Activated naive CD8-positive, alpha-beta T cell treated with anti-CD3 and anti-CD28 coated beads, Interleukin-2, amount 10 ng/mL, durations not matched to agents 7 days and 5 days (primary cell): ENCODE measurements at regions not wholly inside any gene's neighbourhood (a gene's known extent, or its start where the extent isn't known, plus 50 kb on each side); places are given as distances from the start of the nearest gene placed in this dataset.

ENCODE experiments used
- ATAC-seq: fragments of 150-1000 bp; cut with Tn5 transposase; one replicate; pipeline ENCODE4 v1.10.0; 2021; ENCODE audit warnings: low read depth, moderate library complexity
- POLR2A ChIA-PET: fragments of 350-600 bp; sonication (Branson Sonifier 250); formaldehyde crosslinking; loops from one replicate; lab custom pipeline; 2021; ENCODE audit warnings: antibody characterized with exemption; lab: Charles Lee
- DNase-seq: peaks from one replicate; pipeline ENCODE4 v3.0.0; 2021
- H3K27ac Mint-ChIP-seq: one replicate; pipeline ENCODE4 v1.8.0; 2022; ENCODE audit warnings: mild to moderate bottlenecking, mixed read lengths
- H3K27me3 Mint-ChIP-seq: one replicate; pipeline ENCODE4 v1.8.0; 2022; ENCODE audit warnings: mild to moderate bottlenecking, moderate library complexity, mixed read lengths
- H3K36me3 Mint-ChIP-seq: one replicate; pipeline ENCODE4 v1.8.0; 2021; ENCODE audit warnings: mild to moderate bottlenecking, mixed read lengths
- H3K4me1 Mint-ChIP-seq: one replicate; pipeline ENCODE4 v1.8.0; 2021; ENCODE audit warnings: mixed read lengths
- H3K4me3 Mint-ChIP-seq: one replicate; pipeline ENCODE4 v1.8.0; 2022; ENCODE audit warnings: mild to moderate bottlenecking, moderate library complexity, mixed read lengths
- H3K9me3 Mint-ChIP-seq: one replicate; pipeline ENCODE4 v1.8.0; 2021; ENCODE audit warnings: mixed read lengths

DNA sequence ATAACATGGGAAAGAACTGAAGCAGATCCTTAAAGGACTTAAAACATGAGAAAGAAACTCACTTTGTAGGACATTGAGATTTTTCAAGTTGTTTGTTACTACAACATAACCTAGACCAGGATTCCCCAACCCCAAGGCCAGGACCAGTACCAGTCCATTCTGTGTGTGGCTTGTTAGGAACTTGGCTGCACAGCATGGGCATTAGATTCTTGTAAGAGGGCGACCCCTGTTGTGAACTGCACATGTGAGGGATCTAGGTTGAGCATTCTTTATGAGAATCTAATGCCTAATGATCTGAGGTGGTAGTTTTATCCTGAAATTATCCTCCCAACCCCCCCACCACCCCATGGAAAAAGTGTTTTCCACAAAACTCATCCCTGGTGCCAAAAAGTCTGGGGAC is 566.1 kb downstream of the KCTD8 start:
- no peak for DNase-seq
- Mint-ChIP-seq H3K36me3 (no peaks in the 10 kb centered on the region), H3K27me3 (no peaks in the 10 kb centered on the region), H3K4me1 (no peaks in the 10 kb centered on the region), H3K9me3 (peaks cover 1% of the 10 kb centered on the region), H3K4me3 (no peak overlapping the region), H3K27ac (no peak overlapping the region)
- no peak for ATAC-seq
- POLR2A ChIA-PET, result no interaction called here

DNA sequence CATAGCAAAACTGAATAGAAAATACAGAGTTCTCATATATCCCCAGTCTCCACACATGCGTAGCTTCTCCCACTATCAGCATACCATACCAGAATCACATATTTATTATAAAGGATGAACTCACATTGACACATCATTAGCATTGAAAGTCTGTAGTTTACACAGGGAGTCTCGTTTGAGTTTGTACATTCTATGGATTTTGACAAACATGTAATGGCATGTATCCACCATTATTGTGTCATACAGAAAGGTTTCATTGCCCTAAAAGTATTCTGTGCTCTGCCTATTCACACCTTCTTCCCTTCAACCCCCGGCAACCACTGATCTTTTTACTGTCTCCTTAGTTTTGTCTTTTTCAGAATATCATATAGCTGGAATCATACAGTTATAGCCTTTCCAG is 562.4 kb downstream of the KCTD8 start:
- H3K27ac Mint-ChIP-seq, result no peak overlapping the region
- H3K4me3 Mint-ChIP-seq, result no peak overlapping the region
- no peaks in the 10 kb centered on the region for H3K27me3 Mint-ChIP-seq
- ATAC-seq (no peak), DNase-seq (no peak)
- no peaks in the 10 kb centered on the region for H3K4me1 Mint-ChIP-seq
- H3K9me3 Mint-ChIP-seq, result no peaks in the 10 kb centered on the region
- POLR2A ChIA-PET, result no interaction called here
- H3K36me3 Mint-ChIP-seq, result no peaks in the 10 kb centered on the region

DNA sequence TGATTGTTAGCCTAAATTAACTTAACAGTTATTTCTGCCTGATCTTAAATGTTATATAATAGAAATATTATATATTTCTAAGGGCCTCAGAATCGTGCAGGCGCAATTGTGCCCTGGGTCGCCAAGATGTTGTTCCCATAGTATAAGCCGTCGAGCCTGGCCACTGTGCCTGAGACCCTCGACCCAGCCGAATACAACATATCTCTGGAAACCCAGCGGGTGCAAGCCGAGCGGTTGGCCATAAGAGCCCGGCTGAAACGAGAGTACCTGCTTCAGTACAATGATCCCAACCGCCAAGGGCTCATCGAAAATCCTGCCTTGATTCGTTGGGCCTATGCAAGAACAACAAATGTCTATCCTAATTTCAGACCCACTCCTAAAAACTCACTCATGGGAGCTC is 549.8 kb downstream of the KCTD8 start:
- Mint-ChIP-seq H3K4me3 (no peak overlapping the region), H3K9me3 (peaks cover 4% of the 10 kb centered on the region), H3K27ac (no peak overlapping the region), H3K36me3 (no peaks in the 10 kb centered on the region), H3K27me3 (no peaks in the 10 kb centered on the region), H3K4me1 (no peaks in the 10 kb centered on the region)
- ATAC-seq, result no peak
- DNase-seq, result no peak
- POLR2A ChIA-PET, result no interaction called here

DNA sequence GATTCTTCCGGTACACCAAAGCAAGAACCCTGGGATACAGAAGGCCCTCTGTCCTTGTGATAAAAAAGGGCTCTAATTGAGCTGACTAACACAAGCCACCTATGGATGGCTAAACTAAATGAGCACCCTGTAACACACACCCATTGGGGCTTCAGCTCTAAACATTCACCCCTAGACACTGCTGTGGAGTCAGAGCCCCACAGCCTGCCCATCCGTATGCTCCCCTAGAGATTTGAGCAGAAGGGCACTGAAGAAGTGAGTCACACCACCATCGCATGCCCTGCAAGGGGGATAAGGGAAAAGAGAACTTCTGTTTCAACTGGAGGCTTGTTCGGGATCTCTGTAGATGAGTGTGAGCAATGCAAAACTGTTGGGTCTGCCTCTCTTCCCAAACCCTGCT is 545.2 kb downstream of the KCTD8 start:
- H3K27ac Mint-ChIP-seq, result no peak overlapping the region
- POLR2A ChIA-PET, result no interaction called here
- ATAC-seq, result no peak

DNA sequence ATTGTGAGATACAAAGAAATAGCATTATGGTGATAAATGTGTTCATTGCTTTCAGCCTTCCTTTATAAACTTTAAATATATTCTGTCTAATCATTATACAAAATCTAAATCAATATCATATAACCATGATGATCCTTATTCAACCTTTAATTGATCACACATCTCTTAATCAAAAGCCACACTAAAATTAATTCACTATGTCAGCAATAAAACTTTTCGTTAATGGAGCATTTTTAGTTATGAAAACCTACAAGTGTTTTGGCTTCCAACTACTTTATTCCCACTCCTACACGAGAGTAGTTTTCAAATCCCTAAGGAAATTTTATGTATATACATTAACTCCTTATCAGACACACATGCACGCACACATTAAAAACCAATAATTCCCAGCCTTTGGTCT is 530.2 kb downstream of the KCTD8 start:
- H3K4me3 Mint-ChIP-seq, result no peak overlapping the region
- H3K36me3 Mint-ChIP-seq, result no peaks in the 10 kb centered on the region
- DNase-seq (no peak), ATAC-seq (no peak)
- no peaks in the 10 kb centered on the region for H3K27me3 Mint-ChIP-seq
- H3K27ac Mint-ChIP-seq, result no peak overlapping the region
- POLR2A ChIA-PET, result no interaction called here
- no peaks in the 10 kb centered on the region for H3K4me1 Mint-ChIP-seq
- H3K9me3 Mint-ChIP-seq, result peaks cover 14% of the 10 kb centered on the region

More for the DNA sequence above, 545.2 kb downstream of the KCTD8 start:
- no peak for DNase-seq
- Mint-ChIP-seq H3K4me1 (no peaks in the 10 kb centered on the region), H3K36me3 (no peaks in the 10 kb centered on the region), H3K4me3 (no peak overlapping the region), H3K9me3 (no peaks in the 10 kb centered on the region), H3K27me3 (no peaks in the 10 kb centered on the region)

DNA sequence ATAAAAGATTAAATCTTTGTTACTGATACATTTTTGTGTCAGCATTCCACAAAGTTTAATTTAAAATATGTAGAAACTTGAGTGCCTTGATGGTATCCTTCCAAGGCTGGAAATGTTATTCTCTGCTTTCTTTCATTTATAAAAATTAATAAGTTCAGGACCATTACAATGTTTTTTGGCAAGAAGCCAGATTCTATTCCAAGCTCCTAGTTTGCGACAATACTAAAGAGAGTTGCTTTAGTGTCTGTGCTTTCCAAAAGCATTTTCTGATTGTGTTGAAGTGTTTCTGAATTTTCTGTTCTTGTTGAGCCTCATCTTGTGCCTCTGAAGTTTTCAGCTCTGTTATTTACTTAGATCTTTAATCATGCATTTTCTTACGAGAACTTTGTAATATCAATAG is 516.2 kb downstream of the KCTD8 start:
- Mint-ChIP-seq H3K27ac (no peak overlapping the region), H3K9me3 (peaks cover 6% of the 10 kb centered on the region), H3K4me3 (no peak overlapping the region), H3K36me3 (no peaks in the 10 kb centered on the region), H3K27me3 (no peaks in the 10 kb centered on the region), H3K4me1 (no peaks in the 10 kb centered on the region)
- ATAC-seq (no peak), DNase-seq (no peak)
- POLR2A ChIA-PET, result no interaction called here

DNA sequence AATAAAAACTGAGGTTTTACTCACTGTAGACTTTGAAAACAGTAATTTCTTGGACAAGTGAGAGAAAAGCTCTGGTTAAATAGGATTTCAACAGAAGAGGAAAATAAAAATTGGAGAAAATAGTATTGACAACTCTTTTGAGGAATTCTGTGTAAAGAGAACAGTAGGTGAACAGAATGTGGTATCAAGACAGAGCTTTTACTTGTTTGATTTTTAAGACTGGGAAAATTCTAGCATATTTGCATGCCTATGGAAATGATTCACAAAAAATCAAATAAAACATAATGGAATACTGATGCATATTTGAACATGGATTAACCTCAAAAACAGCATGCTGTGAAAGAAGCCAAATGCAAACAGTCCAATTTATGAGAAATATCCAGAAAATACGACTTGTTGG is 504.6 kb downstream of the KCTD8 start:
- POLR2A ChIA-PET, result no interaction called here
- Mint-ChIP-seq H3K9me3 (peaks cover 1% of the 10 kb centered on the region), H3K4me1 (no peaks in the 10 kb centered on the region), H3K27me3 (no peaks in the 10 kb centered on the region), H3K27ac (no peak overlapping the region), H3K36me3 (no peaks in the 10 kb centered on the region), H3K4me3 (no peak overlapping the region)
- DNase-seq, result no peak
- ATAC-seq, result no peak

DNA sequence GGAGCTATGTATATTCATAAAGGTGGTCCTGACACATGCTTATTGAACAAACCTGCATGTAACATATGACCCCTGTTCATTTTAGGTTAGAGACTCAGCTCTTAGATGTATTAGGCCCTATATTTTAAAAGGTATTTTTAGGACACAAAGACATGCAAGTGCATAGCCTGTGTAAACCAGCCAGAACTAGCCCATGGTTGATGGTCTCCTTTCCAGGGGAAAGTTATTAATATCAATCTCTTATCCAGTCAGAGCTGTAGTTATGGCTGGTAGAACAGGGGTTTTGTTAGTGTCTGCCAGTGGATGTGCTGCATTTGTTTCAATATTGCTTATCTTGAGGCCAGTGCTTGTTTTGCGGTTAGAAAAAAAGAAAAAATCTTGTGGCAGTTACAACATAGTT is 488.6 kb downstream of the KCTD8 start:
- Mint-ChIP-seq H3K4me3 (no peak overlapping the region), H3K36me3 (no peaks in the 10 kb centered on the region), H3K4me1 (no peaks in the 10 kb centered on the region), H3K27me3 (no peaks in the 10 kb centered on the region), H3K27ac (no peak overlapping the region), H3K9me3 (no peaks in the 10 kb centered on the region)
- no peak for DNase-seq
- ATAC-seq, result no peak
- POLR2A ChIA-PET, result no interaction called here

DNA sequence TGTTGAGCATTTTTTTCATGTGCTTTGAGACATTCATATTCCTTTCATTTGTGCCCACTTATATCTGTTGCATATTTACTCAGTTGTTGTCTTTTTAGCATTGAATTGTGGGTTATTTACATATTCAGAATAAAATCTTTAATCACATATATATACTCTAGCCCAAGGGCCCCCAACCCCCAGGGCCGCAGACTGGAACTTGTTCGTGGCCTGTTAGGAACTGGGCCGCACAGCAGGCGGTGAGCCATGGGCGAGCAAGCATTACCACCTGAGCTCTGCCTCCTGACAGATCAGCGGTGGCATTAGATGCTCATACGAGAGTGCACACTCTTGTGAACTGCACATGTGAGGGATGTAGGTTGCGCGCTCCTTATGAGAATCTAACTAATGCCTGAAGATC is 480.6 kb downstream of the KCTD8 start:
- H3K27me3 Mint-ChIP-seq, result no peaks in the 10 kb centered on the region

DNA sequence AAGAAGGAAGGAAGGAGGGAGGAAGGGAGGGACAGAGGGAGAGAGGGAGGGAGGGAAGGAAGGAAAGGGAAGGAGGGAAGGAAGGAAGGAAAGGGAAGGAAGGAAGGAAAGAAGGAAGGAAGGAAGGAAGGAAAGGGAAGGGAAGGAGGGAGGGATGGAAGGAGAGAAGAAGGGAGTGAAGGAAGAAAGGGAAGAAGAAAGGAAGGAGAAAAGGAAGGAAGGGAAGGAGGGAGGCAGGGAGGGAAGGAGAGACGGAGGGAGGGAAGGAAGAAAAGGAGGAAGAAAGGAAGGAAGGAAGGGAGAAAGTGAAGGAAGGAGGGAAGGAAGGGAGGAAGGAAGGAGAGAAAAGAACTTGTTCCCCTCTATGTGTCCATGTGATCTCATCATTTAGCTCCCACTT is 465.0 kb downstream of the KCTD8 start:
- POLR2A ChIA-PET, result no interaction called here
- no peaks in the 10 kb centered on the region for H3K36me3 Mint-ChIP-seq
- ATAC-seq (no peak), DNase-seq (no peak)
- H3K4me3 Mint-ChIP-seq, result no peak overlapping the region
- H3K4me1 Mint-ChIP-seq, result no peaks in the 10 kb centered on the region
- no peaks in the 10 kb centered on the region for H3K9me3 Mint-ChIP-seq
- no peak overlapping the region for H3K27ac Mint-ChIP-seq
- no peaks in the 10 kb centered on the region for H3K27me3 Mint-ChIP-seq

More for the DNA sequence above, 480.6 kb downstream of the KCTD8 start:
- ATAC-seq (no peak), DNase-seq (no peak)
- Mint-ChIP-seq H3K36me3 (no peaks in the 10 kb centered on the region), H3K27ac (no peak overlapping the region), H3K9me3 (no peaks in the 10 kb centered on the region), H3K4me3 (no peak overlapping the region), H3K4me1 (no peaks in the 10 kb centered on the region)
- POLR2A ChIA-PET, result no interaction called here

DNA sequence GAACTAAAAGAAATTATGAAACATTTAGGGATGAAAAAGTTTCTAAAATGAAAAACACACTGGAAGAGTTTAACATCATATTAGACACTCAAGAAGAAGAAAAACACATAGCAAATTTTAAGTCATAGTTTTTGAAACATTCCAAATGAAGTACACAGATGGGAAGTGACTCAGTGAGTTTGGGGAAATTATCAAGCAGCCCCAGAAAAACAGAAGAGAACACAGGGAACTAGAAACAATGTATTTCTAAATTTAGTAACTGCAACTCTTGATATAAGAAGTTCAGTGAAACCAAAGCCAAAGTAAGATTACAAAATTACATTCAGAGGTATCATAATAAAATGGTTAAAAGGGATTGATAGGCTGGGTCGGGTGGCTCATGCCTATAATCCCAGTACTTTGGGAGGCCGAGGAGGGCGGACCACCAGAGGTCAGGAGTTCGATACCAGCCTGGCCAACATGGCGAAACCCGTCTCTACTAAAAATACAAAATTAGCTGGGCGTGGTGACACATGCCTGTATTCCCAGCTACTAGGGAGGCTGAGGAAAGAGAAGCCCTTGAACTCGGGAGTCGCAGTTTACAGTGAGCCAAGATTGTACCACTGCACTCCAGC is 461.2 kb downstream of the KCTD8 start:
- H3K27me3 Mint-ChIP-seq, result no peaks in the 10 kb centered on the region
- DNase-seq, result no peak
- no peak overlapping the region for H3K4me3 Mint-ChIP-seq
- no peaks in the 10 kb centered on the region for H3K36me3 Mint-ChIP-seq
- ATAC-seq, result no peak
- H3K4me1 Mint-ChIP-seq, result no peaks in the 10 kb centered on the region
- H3K9me3 Mint-ChIP-seq, result peaks cover 2% of the 10 kb centered on the region
- no peak overlapping the region for H3K27ac Mint-ChIP-seq
- POLR2A ChIA-PET, result no interaction called here

DNA sequence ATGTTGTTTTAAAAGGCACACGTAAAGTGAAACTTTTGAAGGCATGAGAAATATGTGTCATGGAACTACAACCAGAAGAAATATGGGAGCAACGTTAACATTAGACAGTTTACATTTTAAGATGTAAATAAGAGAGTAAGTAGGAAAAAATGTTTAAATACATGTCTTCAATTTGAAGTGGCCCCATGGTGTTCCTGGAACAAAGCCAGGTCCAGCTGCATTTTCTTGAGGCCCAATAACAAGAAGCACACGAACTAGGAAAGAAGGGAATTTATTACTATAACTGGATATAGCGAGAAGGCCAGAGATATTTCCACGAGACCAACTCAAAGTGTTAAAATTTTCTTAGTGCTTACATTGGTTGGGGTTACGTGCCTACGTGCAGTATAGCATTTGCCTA is 458.1 kb downstream of the KCTD8 start:
- DNase-seq (no peak), ATAC-seq (no peak)
- Mint-ChIP-seq H3K4me3 (no peak overlapping the region), H3K36me3 (no peaks in the 10 kb centered on the region), H3K27ac (no peak overlapping the region), H3K9me3 (peaks cover 2% of the 10 kb centered on the region), H3K27me3 (no peaks in the 10 kb centered on the region), H3K4me1 (no peaks in the 10 kb centered on the region)
- POLR2A ChIA-PET, result no interaction called here

DNA sequence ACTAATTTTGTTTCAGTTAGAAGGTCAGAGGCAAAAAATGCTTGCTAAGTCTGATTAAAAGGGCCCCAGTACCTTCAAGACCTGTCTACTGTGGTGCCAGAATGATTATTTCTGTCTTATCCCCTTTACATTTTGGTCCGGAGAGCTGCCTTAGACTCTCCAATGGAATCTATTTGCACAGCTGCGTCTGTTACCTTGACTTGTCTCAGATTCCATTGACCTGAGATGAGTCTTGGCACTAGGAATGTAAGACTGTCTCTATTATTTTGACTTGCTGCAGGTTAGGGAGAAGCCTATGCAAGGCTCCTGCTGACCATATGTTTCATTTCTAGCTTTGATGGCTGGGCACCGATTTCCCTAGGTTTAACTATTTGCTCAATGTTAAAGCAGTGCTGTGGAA is 457.6 kb downstream of the KCTD8 start:
- Mint-ChIP-seq H3K27me3 (no peaks in the 10 kb centered on the region), H3K36me3 (no peaks in the 10 kb centered on the region), H3K4me1 (no peaks in the 10 kb centered on the region), H3K4me3 (no peak overlapping the region), H3K9me3 (peaks cover 2% of the 10 kb centered on the region), H3K27ac (no peak overlapping the region)
- no peak for DNase-seq
- POLR2A ChIA-PET, result no interaction called here
- ATAC-seq, result no peak

DNA sequence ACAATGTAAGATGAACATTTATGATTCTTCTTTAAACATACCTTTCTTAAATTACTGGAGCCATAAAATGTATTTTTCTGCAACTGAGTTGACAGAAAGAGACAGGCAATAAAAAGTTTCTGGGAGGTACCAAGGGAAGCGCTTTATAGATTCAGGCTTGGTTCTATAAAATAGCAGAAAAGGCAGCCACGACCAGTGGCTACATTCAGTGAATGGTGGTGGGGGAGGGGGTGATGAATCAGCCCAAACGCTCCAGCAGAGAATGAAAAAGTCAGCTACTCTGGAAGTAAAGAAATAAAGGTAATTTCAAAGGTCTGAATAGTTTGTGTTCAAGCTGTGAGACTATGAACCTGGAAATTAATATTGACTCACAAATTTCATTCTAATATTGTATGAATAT is 456.1 kb downstream of the KCTD8 start:
- peaks cover 2% of the 10 kb centered on the region for H3K9me3 Mint-ChIP-seq
- no peak overlapping the region for H3K4me3 Mint-ChIP-seq
- DNase-seq (no peak), ATAC-seq (no peak)
- POLR2A ChIA-PET, result no interaction called here
- no peaks in the 10 kb centered on the region for H3K27me3 Mint-ChIP-seq
- no peaks in the 10 kb centered on the region for H3K4me1 Mint-ChIP-seq
- H3K27ac Mint-ChIP-seq, result no peak overlapping the region
- no peaks in the 10 kb centered on the region for H3K36me3 Mint-ChIP-seq
